ENCODE measurements at regions not wholly inside any gene's neighbourhood (a gene's known extent, or its start where the extent isn't known, plus 50 kb on each side); places are given as distances from the start of the nearest gene placed in this dataset.

DNA sequence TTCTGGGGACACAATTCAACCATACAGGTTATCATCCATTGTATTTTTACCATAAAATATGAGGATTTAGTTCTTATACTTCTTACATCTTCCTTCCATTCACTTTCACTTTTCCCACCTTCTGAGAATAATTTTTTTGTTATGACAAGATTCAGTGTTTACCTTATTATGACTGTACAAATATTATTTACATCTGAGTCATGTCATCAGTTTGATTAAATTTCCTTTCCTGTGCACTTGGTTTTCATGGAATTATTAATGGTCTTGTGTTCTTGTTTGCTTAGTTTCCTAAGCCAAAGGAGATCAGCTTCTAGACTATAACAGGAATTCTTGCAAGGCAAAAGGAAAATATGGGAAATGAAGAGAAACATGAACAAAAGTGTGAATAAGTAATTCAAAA is 366.5 kb downstream of the TMEM38B start:
- no peak for DNase-seq (ENCODE audit: low spot score)
- Histone ChIP-seq H3K27me3 (no peaks in the 10 kb centered on the region), H3K4me1 (ENCODE audit: insufficient read depth) (no peaks in the 10 kb centered on the region), H3K4me2 (no peak overlapping the region), H3K9me3 (ENCODE audit: low read depth) (no peaks in the 10 kb centered on the region), H3K4me3 (no peak overlapping the region), H3K36me3 (replicated peaks; ENCODE audit: insufficient read depth, low read depth) (no peaks in the 10 kb centered on the region), H2AFZ (no peak overlapping the region), H3K79me2 (no peaks in the 10 kb centered on the region), H3K9me2 (replicated peaks; ENCODE audit: insufficient read depth) (no peaks in the 10 kb centered on the region), H3K27ac (no peak overlapping the region), H4K20me1 (ENCODE audit: insufficient read depth, poor library complexity, severe bottlenecking) (no peaks in the 10 kb centered on the region)
- TF ChIP-seq EZH2 (IDR thresholded peaks at IDR 0.05; ENCODE audit: borderline replicate concordance), result no peak

DNA sequence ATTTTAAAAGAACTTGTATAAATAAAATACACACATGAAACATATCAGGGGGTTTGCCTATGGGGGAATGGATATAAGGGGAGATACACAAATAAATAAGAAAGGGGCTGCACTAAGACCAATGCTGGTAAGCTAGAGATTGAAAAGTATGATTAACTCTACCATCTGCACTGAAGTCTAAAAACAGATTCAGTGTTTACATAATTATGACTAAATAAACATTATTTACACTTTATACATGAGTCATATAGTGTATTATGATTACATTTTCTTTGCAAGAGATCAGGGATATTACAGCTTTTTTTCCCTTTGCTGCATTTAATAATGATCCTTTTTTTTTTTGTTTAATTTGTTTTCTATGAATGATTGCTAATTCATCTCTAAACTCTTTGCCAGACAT is 367.9 kb downstream of the TMEM38B start:
- TF ChIP-seq, protein P1, sequence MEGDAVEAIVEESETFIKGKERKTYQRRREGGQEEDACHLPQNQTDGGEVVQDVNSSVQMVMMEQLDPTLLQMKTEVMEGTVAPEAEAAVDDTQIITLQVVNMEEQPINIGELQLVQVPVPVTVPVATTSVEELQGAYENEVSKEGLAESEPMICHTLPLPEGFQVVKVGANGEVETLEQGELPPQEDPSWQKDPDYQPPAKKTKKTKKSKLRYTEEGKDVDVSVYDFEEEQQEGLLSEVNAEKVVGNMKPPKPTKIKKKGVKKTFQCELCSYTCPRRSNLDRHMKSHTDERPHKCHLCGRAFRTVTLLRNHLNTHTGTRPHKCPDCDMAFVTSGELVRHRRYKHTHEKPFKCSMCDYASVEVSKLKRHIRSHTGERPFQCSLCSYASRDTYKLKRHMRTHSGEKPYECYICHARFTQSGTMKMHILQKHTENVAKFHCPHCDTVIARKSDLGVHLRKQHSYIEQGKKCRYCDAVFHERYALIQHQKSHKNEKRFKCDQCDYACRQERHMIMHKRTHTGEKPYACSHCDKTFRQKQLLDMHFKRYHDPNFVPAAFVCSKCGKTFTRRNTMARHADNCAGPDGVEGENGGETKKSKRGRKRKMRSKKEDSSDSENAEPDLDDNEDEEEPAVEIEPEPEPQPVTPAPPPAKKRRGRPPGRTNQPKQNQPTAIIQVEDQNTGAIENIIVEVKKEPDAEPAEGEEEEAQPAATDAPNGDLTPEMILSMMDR (IDR thresholded peaks at IDR 0.05; ENCODE audit: poor library complexity), result no peak
- TF ChIP-seq EZH2 (IDR thresholded peaks at IDR 0.05; ENCODE audit: borderline replicate concordance) (no peak), EZH2phosphoT487 (IDR thresholded peaks at IDR 0.05; ENCODE audit: low read depth, severe bottlenecking, unreplicated experiment) (no peak)
- Histone ChIP-seq H3K9me2 (replicated peaks; ENCODE audit: insufficient read depth) (no peaks in the 10 kb centered on the region), H3K9me3 (ENCODE audit: low read depth) (no peaks in the 10 kb centered on the region), H3K27ac (no peak overlapping the region), H3K4me1 (ENCODE audit: insufficient read depth) (no peaks in the 10 kb centered on the region), H4K20me1 (ENCODE audit: insufficient read depth, poor library complexity, severe bottlenecking) (no peaks in the 10 kb centered on the region), H3K27me3 (no peaks in the 10 kb centered on the region), H3K36me3 (replicated peaks; ENCODE audit: insufficient read depth, low read depth) (no peaks in the 10 kb centered on the region), H3K4me2 (no peak overlapping the region), H3K79me2 (no peaks in the 10 kb centered on the region), H3K4me3 (no peak overlapping the region), H2AFZ (no peak overlapping the region)
- no peak for DNase-seq (ENCODE audit: low spot score)

DNA sequence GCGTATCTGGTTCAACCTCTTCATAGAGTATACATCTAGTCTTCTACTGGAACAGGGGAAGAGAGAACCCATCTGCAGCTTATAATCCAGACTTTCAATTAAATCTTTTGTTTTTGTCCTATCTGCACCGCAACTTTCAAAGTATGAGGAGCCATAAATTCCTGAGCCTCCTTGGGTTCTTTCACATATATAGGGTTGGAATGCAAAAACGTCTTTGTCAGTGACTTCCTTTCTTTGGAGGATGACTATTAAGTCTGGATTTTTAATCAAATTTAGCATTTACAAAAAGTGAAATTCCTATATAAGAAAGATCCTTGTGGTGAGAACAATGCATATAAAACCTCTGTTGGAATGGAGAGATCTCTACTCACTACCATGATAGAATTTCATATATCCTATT is 370.8 kb downstream of the TMEM38B start:
- no peak for TF ChIP-seq EZH2phosphoT487 (IDR thresholded peaks at IDR 0.05; ENCODE audit: low read depth, severe bottlenecking, unreplicated experiment)
- TF ChIP-seq, protein P1 (IDR thresholded peaks at IDR 0.05; ENCODE audit: poor library complexity), result no peak
- no peak for TF ChIP-seq EZH2 (IDR thresholded peaks at IDR 0.05; ENCODE audit: borderline replicate concordance)
- DNase-seq (ENCODE audit: low spot score), result no peak
- Histone ChIP-seq H3K27me3 (no peaks in the 10 kb centered on the region), H4K20me1 (ENCODE audit: insufficient read depth, poor library complexity, severe bottlenecking) (no peaks in the 10 kb centered on the region), H3K4me2 (no peak overlapping the region), H3K27ac (no peak overlapping the region), H3K9me2 (replicated peaks; ENCODE audit: insufficient read depth) (no peaks in the 10 kb centered on the region), H3K79me2 (no peaks in the 10 kb centered on the region), H3K9me3 (ENCODE audit: low read depth) (no peaks in the 10 kb centered on the region), H3K4me1 (ENCODE audit: insufficient read depth) (no peaks in the 10 kb centered on the region), H2AFZ (no peak overlapping the region), H3K36me3 (replicated peaks; ENCODE audit: insufficient read depth, low read depth) (no peaks in the 10 kb centered on the region), H3K4me3 (no peak overlapping the region)
- WGBS (ENCODE audit: low lambda C conversion rate, missing lambda C conversion rate), result 79% methylated on average over 3 of the region's 3 CpGs

DNA sequence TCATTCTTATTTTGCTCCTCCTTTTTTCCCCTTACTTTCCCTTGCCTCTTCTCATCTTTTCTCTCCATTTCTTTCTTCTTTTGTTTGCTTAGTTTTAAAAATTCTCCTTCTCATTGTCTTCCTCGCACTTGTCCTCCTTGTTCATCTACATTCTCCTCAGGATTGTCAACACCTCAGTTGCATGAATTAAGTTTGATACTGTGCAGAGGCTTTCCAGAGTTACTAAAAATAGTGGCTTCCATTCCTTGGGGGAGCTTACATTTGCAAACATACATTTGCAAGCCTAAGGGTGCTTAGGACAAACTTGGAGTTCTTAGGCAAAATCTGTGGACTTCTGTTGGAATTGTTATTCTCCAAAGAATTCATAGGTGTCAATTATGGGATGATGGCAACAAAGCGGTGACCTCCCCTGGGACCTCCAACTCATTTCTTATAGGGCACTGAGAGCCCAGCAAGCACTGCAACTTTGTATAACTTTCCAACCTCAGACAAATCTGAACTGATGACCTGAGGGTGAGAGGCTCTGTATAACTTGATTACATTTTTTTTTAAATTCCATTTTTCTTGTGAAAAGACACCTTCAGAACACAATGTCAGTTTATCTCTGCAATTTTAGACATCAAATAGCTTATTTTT is 371.4 kb downstream of the TMEM38B start:
- Histone ChIP-seq H3K36me3 (replicated peaks; ENCODE audit: insufficient read depth, low read depth) (no peaks in the 10 kb centered on the region), H3K4me3 (no peak overlapping the region), H4K20me1 (ENCODE audit: insufficient read depth, poor library complexity, severe bottlenecking) (no peaks in the 10 kb centered on the region), H3K27me3 (no peaks in the 10 kb centered on the region), H3K4me1 (ENCODE audit: insufficient read depth) (no peaks in the 10 kb centered on the region), H2AFZ (no peak overlapping the region), H3K27ac (no peak overlapping the region), H3K4me2 (no peak overlapping the region), H3K9me2 (replicated peaks; ENCODE audit: insufficient read depth) (no peaks in the 10 kb centered on the region), H3K9me3 (ENCODE audit: low read depth) (no peaks in the 10 kb centered on the region), H3K79me2 (no peaks in the 10 kb centered on the region)
- 87% methylated on average over 2 of the region's 2 CpGs for WGBS (ENCODE audit: low lambda C conversion rate, missing lambda C conversion rate)
- TF ChIP-seq, protein P1 (IDR thresholded peaks at IDR 0.05; ENCODE audit: poor library complexity), result no peak
- TF ChIP-seq EZH2 (IDR thresholded peaks at IDR 0.05; ENCODE audit: borderline replicate concordance) (no peak), EZH2phosphoT487 (IDR thresholded peaks at IDR 0.05; ENCODE audit: low read depth, severe bottlenecking, unreplicated experiment) (no peak)
- no peak for DNase-seq (ENCODE audit: low spot score)

Data from hepatocyte (in vitro differentiated cells).